ENCODE measurements at regions not wholly inside any gene's neighbourhood (a gene's known extent, or its start where the extent isn't known, plus 50 kb on each side); places are given as distances from the start of the nearest gene placed in this dataset.

DNA sequence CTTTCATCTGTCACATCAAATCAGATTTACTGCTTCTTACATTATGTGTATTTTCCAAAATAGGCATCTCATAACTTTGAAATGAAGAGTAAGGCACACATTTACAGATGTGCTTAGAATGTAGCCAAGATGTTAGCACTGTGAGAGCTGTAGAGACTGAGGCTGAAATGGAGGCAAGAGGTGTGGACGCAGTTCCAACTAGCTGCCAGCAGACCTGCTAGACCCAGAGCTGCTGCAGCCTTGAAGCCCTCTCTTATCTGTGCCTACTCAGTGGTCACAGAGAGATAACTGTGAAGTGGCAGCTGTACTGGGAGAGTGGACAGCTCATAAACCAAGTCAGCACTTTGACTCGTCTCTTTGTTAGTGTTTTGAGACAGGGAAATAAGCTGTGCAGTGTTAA is 470.9 kb downstream of the CCER1 start:
- Histone ChIP-seq H3K9me3 (replicated peaks) (peaks cover 8% of the 10 kb centered on the region), H3K27me3 (ENCODE audit: low read depth) (no peaks in the 10 kb centered on the region), H3K27ac (replicated peaks) (no peak overlapping the region), H3K36me3 (no peaks in the 10 kb centered on the region), H3K4me1 (no peaks in the 10 kb centered on the region), H3K4me3 (no peak overlapping the region)
- TF ChIP-seq, protein P1, sequence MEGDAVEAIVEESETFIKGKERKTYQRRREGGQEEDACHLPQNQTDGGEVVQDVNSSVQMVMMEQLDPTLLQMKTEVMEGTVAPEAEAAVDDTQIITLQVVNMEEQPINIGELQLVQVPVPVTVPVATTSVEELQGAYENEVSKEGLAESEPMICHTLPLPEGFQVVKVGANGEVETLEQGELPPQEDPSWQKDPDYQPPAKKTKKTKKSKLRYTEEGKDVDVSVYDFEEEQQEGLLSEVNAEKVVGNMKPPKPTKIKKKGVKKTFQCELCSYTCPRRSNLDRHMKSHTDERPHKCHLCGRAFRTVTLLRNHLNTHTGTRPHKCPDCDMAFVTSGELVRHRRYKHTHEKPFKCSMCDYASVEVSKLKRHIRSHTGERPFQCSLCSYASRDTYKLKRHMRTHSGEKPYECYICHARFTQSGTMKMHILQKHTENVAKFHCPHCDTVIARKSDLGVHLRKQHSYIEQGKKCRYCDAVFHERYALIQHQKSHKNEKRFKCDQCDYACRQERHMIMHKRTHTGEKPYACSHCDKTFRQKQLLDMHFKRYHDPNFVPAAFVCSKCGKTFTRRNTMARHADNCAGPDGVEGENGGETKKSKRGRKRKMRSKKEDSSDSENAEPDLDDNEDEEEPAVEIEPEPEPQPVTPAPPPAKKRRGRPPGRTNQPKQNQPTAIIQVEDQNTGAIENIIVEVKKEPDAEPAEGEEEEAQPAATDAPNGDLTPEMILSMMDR (IDR thresholded peaks at IDR 0.05; ENCODE audit: borderline replicate concordance): no peak
- no peak for DNase-seq
- intact Hi-C loops (cut with micrococcal nuclease): no loop called here

DNA sequence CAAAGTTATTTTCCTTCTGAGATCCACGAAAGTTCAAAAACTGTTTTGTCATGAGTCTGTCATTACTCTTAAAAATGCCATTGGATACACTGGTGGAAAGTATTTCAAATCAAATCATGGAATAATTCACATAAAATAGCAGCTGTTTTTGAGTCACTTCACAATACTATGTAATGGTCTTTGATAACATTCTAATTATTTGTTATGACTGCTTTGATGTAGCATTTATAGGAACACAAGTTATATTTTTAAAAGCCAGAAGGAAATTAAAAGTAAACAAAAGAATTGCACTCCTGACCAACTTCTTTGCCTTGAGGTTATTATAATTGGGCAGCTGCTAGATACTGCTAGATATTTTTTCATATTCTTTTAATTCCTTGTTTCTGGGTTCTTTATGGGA is 473.2 kb downstream of the CCER1 start:
- intact Hi-C loops (cut with micrococcal nuclease): no loop called here
- Histone ChIP-seq H3K4me1 (no peaks in the 10 kb centered on the region), H3K27me3 (ENCODE audit: low read depth) (no peaks in the 10 kb centered on the region), H3K36me3 (no peaks in the 10 kb centered on the region), H3K27ac (replicated peaks) (no peak overlapping the region), H3K4me3 (no peak overlapping the region), H3K9me3 (replicated peaks) (no peaks in the 10 kb centered on the region)
- TF ChIP-seq, protein P1 (IDR thresholded peaks at IDR 0.05; ENCODE audit: borderline replicate concordance): no peak
- DNase-seq: no peak

DNA sequence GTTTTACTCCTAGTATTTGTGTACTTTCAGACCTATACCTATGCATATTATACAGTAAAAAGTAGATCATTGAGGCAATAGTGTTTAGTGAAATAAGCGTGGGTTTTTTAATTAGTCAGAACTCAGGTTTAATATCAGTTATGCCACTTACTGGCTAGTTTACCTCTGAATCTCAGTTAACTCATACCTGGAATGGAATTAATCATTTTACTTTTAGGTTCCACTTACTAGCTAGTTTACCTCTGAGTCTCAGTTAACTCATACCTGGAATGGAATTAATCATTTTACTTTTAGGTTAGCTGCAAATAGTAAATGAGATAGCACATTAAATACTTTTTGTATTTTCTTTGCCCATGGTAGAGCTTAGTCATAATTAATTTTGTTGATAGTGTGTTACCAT is 475.7 kb downstream of the CCER1 start:
- intact Hi-C loops (cut with micrococcal nuclease): no loop called here
- H3K4me1 ChIP-seq: no peaks in the 10 kb centered on the region

DNA sequence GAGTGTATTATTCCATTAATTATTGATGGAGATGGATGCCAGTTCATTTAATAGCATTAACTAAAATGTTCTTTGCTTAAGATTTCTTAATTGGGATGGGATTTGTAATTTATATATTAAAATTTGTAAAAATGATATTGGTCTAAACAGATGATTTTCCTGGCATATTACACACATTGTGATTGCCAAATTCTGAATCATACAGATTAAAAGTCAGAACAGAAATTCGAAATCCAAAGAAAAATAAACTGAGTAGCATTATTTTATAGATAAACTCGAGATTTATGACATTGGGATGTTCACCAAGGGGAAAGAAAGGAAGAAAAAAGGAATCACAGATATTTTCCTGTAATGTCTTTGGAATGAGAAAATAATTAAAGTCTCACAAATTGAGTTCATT is 481.1 kb downstream of the CCER1 start:
- TF ChIP-seq, protein P1 (IDR thresholded peaks at IDR 0.05; ENCODE audit: borderline replicate concordance): no peak
- DNase-seq: no peak
- no peak overlapping the region for H3K4me3 ChIP-seq

More for the DNA sequence above, 475.7 kb downstream of the CCER1 start:
- no peaks in the 10 kb centered on the region for H3K36me3 ChIP-seq
- no peak overlapping the region for H3K4me3 ChIP-seq
- DNase-seq: no peak
- no peak overlapping the region for H3K27ac ChIP-seq (replicated peaks)
- H3K9me3 ChIP-seq (replicated peaks): no peaks in the 10 kb centered on the region
- TF ChIP-seq, protein P1 (IDR thresholded peaks at IDR 0.05; ENCODE audit: borderline replicate concordance): no peak
- H3K27me3 ChIP-seq (ENCODE audit: low read depth): no peaks in the 10 kb centered on the region

DNA sequence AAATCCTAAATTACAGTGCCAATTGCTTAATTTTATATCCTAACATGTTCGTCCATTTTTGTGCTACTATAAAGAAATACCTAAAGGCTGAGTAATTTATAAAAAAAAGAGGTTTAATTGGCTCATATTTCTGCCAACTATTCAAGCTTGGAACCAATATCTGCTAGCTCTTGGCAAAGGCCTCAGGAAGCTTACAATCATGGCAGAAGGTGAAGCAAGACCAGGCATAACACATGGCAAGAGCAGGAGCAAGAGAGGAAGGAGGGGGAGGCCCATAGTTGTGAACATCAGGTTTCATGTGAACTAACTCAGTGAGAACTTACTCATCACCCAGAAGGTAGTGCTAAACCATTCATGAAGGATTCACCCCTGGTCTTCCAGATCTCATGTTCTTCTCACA is 494.3 kb downstream of the CCER1 start:
- DNase-seq: no peak
- TF ChIP-seq, protein P1 (IDR thresholded peaks at IDR 0.05; ENCODE audit: borderline replicate concordance): no peak

More for the DNA sequence above, 481.1 kb downstream of the CCER1 start:
- Histone ChIP-seq H3K27me3 (ENCODE audit: low read depth) (no peaks in the 10 kb centered on the region), H3K4me1 (no peaks in the 10 kb centered on the region), H3K9me3 (replicated peaks) (peaks cover 28% of the 10 kb centered on the region), H3K36me3 (no peaks in the 10 kb centered on the region), H3K27ac (replicated peaks) (no peak overlapping the region)
- intact Hi-C loops (cut with micrococcal nuclease): no loop called here

DNA sequence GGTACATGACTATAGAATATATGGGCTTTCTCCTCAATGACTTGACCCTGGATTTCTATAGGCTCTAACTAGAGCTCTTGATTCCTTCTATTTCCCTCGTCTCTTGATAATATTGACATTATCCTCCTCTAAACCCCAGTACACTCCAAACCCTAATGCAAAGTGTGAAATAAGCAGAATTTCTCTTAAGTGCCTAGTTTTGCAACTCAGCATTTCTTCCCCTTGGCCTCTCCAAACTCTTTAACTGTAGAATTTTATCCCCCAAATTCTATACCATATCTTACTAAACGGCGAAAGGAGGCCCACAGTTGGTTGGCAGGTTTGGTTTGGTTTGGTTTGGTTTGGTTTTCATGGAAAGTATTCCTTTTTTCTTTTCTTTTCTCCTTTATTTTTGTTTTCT is 498.7 kb downstream of the CCER1 start:
- Histone ChIP-seq H3K36me3 (no peaks in the 10 kb centered on the region), H3K27ac (replicated peaks) (no peak overlapping the region), H3K4me1 (no peaks in the 10 kb centered on the region), H3K4me3 (no peak overlapping the region), H3K9me3 (replicated peaks) (peaks cover 3% of the 10 kb centered on the region), H3K27me3 (ENCODE audit: low read depth) (no peaks in the 10 kb centered on the region)
- DNase-seq: no peak
- intact Hi-C loops (cut with micrococcal nuclease): no loop called here
- TF ChIP-seq, protein P1 (IDR thresholded peaks at IDR 0.05; ENCODE audit: borderline replicate concordance): no peak

More for the DNA sequence above, 494.3 kb downstream of the CCER1 start:
- Histone ChIP-seq H3K4me3 (no peak overlapping the region), H3K27me3 (ENCODE audit: low read depth) (no peaks in the 10 kb centered on the region), H3K9me3 (replicated peaks) (peaks cover 27% of the 10 kb centered on the region), H3K36me3 (no peaks in the 10 kb centered on the region), H3K27ac (replicated peaks) (no peak overlapping the region), H3K4me1 (no peaks in the 10 kb centered on the region)
- intact Hi-C loops (cut with micrococcal nuclease): no loop called here

Data from left ventricle myocardium inferior (tissue), 1 donor.